GM18517 (cell line): ENCODE measurements at regions not wholly inside any gene's neighbourhood (a gene's known extent, or its start where the extent isn't known, plus 50 kb on each side); places are given as distances from the start of the nearest gene placed in this dataset.
"Not testable (repeated sequence)": the region's sequence is repeated elsewhere in the genome, so short reads cannot be mapped to it uniquely, and the experiment has no call there.

Experiments used
- ATAC-seq: cut with Tn5 transposase; IDR thresholded peaks from one replicate; pipeline ENCODE4 v1.9.1; 2021; ENCODE audit warnings: mild to moderate bottlenecking, moderate library complexity; ENCODE audit not compliant: unreplicated experiment

GRCh38 chr1:55464550-55464949 is 249.4 kb upstream of the USP24 start:
- ATAC-seq, result no peak

- ATAC-seq, result no peak
Measured at GRCh38 chr1:55463814-55464475, 248.8 kb upstream of the USP24 start.

DNA sequence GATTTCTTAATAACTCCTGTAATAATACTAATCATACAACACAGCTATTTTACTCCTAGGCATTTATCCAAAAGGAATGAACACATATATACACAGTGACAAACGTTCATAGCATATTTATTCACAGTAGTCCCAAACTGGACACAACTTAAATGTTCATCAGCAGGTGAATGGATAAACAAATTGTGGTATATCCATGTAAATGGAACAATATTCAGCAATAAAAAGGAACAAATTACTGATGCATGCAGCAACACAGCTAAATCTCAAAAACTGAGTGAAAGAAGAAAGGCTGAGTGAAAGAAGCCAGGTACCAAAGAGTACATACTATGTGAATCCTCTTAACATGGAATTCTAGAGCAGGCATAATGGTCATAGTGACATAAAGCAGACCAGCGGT is 242.7 kb upstream of the USP24 start:
- no peak for ATAC-seq

DNA sequence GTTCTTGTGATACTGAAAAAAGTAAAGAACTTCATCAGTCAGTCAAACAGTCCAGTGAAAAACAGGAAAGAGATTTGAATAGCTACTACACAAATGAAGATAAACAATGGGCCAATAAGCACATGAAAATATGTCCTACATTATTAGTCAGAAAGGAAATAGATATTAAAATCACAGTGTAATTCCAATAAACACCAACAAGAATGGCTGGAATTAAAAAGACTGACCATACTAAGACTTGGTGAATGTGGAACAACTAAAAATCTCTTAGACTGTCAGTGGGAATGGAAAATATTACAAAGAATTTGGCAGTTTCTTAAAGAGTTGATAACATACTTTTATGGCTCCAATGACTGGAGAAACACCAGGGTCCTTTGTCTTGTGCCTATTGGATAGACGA is 241.8 kb upstream of the USP24 start:
- no peak for ATAC-seq

- ATAC-seq, result no peak
Measured at GRCh38 chr1:55448261-55448660, 233.1 kb upstream of the USP24 start.

DNA sequence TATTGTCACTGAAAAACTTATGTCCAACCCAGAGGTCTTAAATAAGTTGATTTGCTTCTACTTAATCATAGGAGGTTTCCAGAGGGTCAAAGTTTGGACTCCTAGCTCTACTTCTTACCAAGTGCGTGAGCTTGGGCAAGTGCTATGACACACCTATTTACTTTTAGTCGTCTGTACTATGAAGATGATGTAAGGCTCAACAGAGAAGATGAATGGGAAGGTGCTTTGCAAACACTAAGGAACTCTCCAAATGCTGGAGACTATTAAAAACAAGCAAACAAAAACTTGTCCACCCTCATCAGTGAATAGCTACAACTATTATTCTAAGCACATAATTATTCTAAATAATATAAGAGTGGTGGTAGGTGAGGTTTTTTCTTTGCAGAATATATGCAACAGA is 232.3 kb upstream of the USP24 start:
- no peak for ATAC-seq

GRCh38 chr1:55446351-55446750 is 231.2 kb upstream of the USP24 start:
- no peak for ATAC-seq

DNA sequence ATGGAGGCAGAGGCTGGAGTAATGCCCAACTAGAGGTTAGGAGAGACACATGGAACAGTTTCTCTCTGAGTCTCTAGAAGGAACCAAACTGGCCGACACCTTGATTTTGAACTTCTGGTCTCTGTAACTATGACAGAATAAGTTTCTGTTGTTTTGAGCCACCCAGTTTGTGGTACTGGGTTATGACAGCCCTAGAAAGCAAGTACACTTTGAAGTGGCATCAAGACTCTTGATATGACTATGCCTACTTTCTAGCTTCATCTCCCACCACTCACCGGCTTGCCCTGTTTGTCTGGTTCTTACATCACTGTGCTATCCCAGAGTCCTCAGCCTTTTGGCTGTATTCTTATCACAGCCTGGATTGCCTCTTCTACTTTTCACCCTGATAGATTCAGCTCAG is 230.3 kb upstream of the USP24 start:
- ATAC-seq, result no peak

- no peak for ATAC-seq
Measured at GRCh38 chr1:55444667-55445066, 229.5 kb upstream of the USP24 start.

- no peak for ATAC-seq
Measured at GRCh38 chr1:55443175-55443915, 228.2 kb upstream of the USP24 start.

GRCh38 chr1:55441489-55441888 is 226.3 kb upstream of the USP24 start:
- no peak for ATAC-seq

- no peak for ATAC-seq
Measured at GRCh38 chr1:55437692-55438091, 222.5 kb upstream of the USP24 start.

DNA sequence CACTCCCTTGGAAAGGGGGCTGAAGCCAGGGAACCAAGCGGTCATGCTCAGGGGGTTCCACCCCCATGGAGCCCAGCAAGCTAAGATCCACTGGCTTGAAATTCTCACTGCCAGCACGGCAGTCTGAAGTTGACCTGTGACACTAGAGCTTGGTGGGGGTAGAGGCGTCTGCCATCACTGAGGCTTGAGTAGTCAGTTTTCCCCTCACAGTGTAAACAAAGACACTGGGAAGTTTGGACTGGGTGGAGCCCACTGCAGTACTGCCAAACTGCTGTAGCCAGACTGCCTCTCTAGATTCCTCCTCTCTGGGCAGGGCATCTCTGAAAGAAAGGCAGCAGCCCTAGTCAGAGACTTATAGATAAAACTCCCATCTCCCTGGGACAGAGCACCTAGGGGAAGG is 215.6 kb upstream of the USP24 start:
- ATAC-seq, result not testable (repeated sequence)

DNA sequence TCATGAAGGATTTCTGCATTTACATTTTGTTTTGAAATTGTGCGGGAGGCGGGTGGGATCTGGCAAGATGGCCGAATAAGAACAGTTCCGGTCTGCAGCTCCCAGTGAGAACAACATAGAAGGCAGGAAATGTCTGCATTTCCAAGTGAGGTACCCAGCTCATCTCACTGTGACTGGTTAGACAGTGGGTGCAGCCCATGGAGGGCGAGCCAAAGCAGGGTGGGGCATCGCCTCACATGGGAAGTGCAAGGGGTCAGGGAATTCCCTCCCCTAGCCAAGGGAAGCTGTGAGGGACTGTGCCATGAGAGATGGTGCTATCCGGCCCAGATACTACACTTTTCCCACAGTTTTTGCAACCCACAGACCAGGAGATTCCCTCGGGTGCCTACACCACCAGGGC is 215.0 kb upstream of the USP24 start:
- ATAC-seq, result not testable (repeated sequence)

- no peak for ATAC-seq
Measured at GRCh38 chr1:55428944-55429931, 214.1 kb upstream of the USP24 start.

GRCh38 chr1:55428231-55428630 is 213.1 kb upstream of the USP24 start:
- ATAC-seq, result no peak

- no peak for ATAC-seq
Measured at GRCh38 chr1:55427606-55428005, 212.4 kb upstream of the USP24 start.

- no peak for ATAC-seq
Measured at GRCh38 chr1:55426619-55427018, 211.5 kb upstream of the USP24 start.

- ATAC-seq, result no peak
Measured at GRCh38 chr1:55426156-55426555, 211.0 kb upstream of the USP24 start.

- ATAC-seq, result no peak
Measured at GRCh38 chr1:55425310-55425930, 210.3 kb upstream of the USP24 start.

GRCh38 chr1:55423376-55423775 is 208.2 kb upstream of the USP24 start:
- ATAC-seq, result no peak
